ENCODE measurements at regions not wholly inside any gene's neighbourhood (a gene's known extent, or its start where the extent isn't known, plus 50 kb on each side); places are given as distances from the start of the nearest gene placed in this dataset.
"Not testable (repeated sequence)": the region's sequence is repeated elsewhere in the genome, so short reads cannot be mapped to it uniquely, and the experiment has no call there.

- DNase-seq: no peak
Measured at GRCh38 chr4:3645711-3646679, 113.8 kb upstream of the LRPAP1 start.

- DNase-seq: no peak
Measured at GRCh38 chr4:3644849-3645627, 112.8 kb upstream of the LRPAP1 start.

DNA sequence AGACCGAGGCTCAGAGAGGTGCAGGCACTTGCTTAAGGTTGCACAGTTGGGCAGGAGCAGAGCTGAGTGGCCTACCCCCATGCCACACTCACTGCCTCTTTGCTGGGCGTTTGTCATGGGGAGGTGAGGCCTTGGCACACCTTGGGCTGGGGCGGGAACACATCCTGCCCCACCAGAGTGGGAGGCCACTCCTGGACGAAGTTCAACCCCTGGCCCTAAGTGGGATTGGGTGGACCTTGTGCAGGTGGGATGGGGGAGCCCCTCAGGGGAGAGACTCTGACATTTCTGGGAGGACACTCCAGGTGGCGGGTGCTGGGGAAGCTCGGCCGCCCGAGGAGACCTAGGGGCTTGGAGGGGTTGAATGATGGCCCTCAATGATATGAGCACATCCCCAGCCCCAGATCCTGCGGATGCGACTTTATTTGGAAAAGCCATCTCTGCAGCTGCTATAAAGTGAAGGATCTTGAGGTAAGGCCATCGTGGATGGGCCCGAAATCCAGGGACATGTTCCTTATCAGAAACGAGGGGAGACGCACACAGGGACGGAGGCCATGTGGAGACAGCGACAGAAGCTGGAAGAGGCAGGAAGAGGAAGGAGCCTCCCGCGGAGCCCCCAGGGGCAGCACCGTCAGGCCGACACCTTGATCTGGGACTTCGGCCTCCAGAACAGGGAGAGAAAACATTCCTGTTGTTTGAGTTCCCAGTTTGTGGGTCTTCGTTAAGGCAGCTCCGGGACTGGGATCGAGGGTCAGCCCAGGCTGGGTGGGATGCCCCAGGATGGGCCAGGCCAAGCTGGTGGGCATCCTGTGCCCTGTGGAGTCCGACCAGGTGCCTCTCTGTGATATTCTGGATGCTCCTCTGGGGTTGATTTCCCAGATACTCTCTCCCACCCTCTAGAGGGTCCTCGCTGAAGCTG is 111.6 kb upstream of the LRPAP1 start:
- no peak for DNase-seq

DNA sequence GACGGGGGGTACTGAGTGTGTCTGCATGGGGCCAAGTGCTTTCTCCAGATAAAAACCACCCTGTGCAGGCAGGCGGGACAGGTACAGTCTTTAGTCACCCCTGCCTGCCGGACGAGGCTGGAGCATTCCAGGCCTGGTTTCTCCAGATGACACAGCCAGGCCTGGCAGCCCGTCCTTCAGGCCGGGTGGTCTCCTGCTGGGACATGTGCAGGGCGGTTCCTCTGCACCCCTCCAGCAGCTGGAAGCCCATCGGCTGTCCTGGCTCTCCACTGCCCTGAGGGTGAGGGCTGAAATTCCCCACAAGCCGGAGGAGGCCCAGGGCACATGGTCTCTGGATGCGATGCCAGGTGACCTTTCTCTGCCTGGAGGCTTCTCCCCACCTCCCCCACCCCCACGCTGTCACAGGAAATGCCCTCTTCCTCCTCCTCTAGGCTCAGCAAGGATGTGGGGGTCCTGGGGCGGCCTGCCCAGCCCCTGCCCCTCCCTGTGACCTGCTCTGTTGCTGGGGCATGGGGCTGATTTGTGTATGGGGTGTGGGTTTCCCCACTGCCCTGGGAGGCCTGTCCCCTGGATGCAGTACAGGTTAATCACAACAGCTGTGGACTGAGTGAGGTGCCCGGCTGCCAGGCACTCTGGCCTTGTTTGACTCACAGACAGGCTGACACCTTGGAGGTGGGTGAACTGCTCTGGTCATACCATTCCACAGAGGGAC is 110.7 kb upstream of the LRPAP1 start:
- no peak for DNase-seq

GRCh38 chr4:3642056-3642630 is 109.9 kb upstream of the LRPAP1 start:
- no peak for DNase-seq

DNA sequence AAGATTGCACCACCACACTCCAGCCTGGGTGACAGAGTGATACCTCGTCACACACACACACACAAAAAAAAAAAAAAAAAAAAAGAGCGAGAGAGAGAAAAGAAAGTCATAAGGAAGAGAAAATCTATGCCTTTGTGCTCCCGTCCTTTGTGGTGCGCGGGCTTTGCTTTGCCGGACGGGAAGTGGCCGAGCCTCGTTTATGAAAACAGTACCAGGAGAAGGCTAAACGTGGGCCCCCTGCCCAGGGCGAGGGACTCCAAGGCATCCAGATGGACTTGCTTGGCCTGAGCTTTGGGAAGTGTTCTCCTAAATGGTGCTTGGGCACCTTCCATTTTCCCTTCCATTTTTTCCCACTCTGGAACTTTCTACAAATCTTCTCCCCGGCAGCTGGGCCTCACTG is 109.3 kb upstream of the LRPAP1 start:
- DNase-seq: no peak

DNA sequence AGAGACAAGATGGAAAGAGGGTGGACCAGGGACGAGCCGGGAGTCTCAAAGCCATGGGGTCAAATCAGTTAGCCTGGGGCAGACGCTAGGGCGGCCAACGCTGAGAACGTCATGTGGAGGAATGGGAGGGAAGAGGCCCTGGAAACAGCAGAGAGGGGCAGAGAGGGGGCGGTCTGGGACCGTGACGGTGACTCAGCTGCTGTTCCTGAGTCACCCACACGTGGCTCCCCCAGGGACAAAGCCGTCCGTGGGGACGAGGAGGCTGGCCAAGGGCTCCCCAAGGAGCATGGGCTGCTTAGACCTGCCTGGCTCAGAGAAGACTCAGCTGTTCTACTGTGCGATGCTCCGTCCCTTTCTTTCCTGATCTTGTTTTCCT is 108.4 kb upstream of the LRPAP1 start:
- DNase-seq: no peak

- DNase-seq: no peak
Measured at GRCh38 chr4:3639613-3640586, 107.7 kb upstream of the LRPAP1 start.

DNA sequence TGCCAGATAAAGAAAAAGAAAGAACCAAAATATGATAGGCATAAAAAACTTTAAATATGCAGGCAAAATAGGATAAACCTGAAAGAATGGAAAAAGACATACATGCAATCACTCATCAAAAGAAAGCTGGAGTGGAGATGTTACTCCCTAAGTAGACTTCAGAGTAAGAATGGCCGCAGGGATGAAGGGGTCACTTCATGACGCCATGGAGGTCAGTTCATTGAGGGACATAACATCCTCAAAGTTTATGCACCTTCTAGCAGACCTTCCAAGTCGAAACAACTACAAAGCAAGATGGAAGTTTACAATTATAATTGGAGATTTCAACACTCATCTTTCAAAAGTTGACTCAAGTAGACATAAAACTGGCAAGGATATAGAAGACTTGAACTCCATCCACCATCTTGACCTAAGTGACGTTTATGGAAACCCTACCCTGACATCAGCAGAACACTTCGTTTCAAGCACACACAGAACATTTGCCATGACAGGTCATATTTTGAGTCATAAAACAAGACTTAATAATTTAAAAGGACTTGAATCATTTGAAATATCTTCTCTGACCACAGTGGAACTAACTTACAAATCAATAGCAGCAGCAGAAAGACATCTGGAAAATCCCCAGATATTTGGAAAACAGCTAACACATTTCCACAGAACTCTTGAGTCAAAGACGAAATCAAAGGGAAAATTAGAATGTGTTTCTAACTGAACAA is 106.0 kb upstream of the LRPAP1 start:
- DNase-seq: no peak

- DNase-seq: no peak
Measured at GRCh38 chr4:3637326-3638016, 105.2 kb upstream of the LRPAP1 start.

DNA sequence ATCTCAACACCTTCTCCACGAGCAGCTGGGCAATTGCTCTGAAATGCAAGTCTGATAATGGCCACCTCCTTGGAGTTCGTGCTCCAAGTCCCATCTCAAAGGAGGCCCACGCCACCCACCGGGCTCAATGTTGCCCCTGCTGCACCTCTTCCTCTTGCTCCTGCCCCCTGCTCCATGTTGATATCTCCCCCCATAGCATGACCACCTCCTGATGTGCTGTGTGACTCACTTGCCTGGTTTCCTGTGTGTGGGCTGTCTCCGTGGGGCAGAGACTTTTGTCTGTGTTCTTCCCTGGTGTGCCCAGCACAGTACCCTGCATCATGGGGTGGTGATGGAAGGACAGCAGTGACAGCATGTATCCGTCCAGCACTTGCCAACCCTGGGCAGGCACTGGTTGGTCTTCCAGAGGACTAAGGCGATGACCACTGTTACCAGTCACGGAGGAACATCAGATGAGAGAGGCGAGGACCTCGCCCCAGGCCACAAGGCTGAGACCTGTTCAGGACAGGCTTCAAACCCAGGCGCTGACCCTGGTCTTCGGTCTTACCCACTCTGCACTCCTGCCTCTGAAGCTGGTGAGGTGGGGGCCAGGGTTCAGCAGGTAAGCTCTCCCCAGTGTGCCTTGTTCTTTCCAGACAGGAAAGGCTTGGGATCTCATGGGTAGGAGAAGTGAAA is 104.6 kb upstream of the LRPAP1 start:
- DNase-seq: no peak

GRCh38 chr4:3636020-3636419 is 103.8 kb upstream of the LRPAP1 start:
- not testable (repeated sequence) for DNase-seq

- DNase-seq: no peak
Measured at GRCh38 chr4:3634894-3635820, 102.9 kb upstream of the LRPAP1 start.

GRCh38 chr4:3634281-3634857 is 102.1 kb upstream of the LRPAP1 start:
- DNase-seq: no peak

- DNase-seq: not testable (repeated sequence)
Measured at GRCh38 chr4:3633277-3633676, 101.1 kb upstream of the LRPAP1 start.

DNA sequence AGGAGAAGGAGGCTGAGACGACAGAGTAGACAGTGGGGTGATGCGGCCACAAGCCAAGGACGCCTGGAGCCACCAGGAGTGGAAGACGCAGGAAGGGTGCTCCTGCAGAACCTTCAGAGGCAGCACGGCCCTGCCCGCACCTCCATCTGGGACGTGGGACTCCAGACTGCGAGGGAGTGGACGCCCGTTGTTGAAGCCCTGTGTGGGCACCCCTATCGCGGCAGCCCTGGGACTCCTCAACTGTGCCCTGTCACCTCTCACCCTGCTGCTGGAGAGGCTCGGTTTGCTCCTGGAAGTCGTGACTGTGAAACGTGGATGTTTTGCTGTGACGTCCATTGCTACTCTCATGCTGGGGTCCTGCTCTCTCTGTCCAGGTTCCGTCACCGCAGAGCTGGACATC is 100.6 kb upstream of the LRPAP1 start:
- DNase-seq: not testable (repeated sequence)

Data from DMS79 treated with DMSO at 0.1 percent for 48 hours (cell line).